GM23338 (cell line): ENCODE measurements at regions not wholly inside any gene's neighbourhood (a gene's known extent, or its start where the extent isn't known, plus 50 kb on each side); places are given as distances from the start of the nearest gene placed in this dataset.

ENCODE experiments used
- ATAC-seq: fragments of 200-7000 bp; cut with Tn5 transposase; 3 replicates; pipeline ENCODE4 v1.9.1; 2020
- DNase-seq: peaks from one replicate; pipeline ENCODE4 v3.0.0-alpha.2; 2015; ENCODE audit warnings: low spot score
- H2AFZ ChIP-seq: fragments of 200-600 bp; sonication (generic); 2 replicates; pipeline ENCODE4 v1.8.0; 2016; ENCODE audit warnings: antibody characterized with exemption, mild to moderate bottlenecking, moderate library complexity
- H3F3A ChIP-seq: fragments of 200-600 bp; sonication (generic); replicated peaks from 2 replicates; pipeline ENCODE4 v1.8.0; 2017; ENCODE audit warnings: antibody characterized with exemption, mixed run types, low read depth
- H3K27ac ChIP-seq: fragments of 200-600 bp; sonication (generic); 2 replicates; pipeline ENCODE4 v1.6.1; 2016; ENCODE audit warnings: low read depth
- H3K27me3 ChIP-seq: fragments of 200-600 bp; sonication (generic); 2 replicates; pipeline ENCODE4 v1.8.0; 2016; ENCODE audit warnings: mild to moderate bottlenecking, mixed run types, moderate library complexity; ENCODE audit not compliant: insufficient read depth
- H3K36me3 ChIP-seq: fragments of 200-600 bp; sonication (generic); 2 replicates; pipeline ENCODE4 v1.8.0; 2016; ENCODE audit warnings: mild to moderate bottlenecking; ENCODE audit not compliant: insufficient read depth
- H3K4me1 ChIP-seq: fragments of 200-600 bp; sonication (generic); 2 replicates; pipeline ENCODE4 v1.8.0; 2016; ENCODE audit warnings: mild to moderate bottlenecking, moderate library complexity; ENCODE audit not compliant: insufficient read depth
- H3K4me2 ChIP-seq: fragments of 200-600 bp; sonication (generic); 2 replicates; pipeline ENCODE4 v1.7.1; 2017; ENCODE audit warnings: mixed run types
- H3K4me3 ChIP-seq: fragments of 200-600 bp; sonication (generic); 2 replicates; pipeline ENCODE4 v1.6.1; 2016; ENCODE audit warnings: mixed run types
- H3K79me2 ChIP-seq: fragments of 200-600 bp; sonication (generic); replicated peaks from 2 replicates; pipeline ENCODE4 v1.8.0; 2017; ENCODE audit warnings: mild to moderate bottlenecking; ENCODE audit not compliant: insufficient read depth
- H3K9me2 ChIP-seq: fragments of 200-600 bp; sonication (generic); 2 replicates; pipeline ENCODE4 v1.8.0; 2017; ENCODE audit not compliant: insufficient read depth
- H4K20me1 ChIP-seq: fragments of 200-600 bp; sonication (generic); replicated peaks from 2 replicates; pipeline ENCODE4 v1.8.0; 2017; ENCODE audit warnings: mild to moderate bottlenecking; ENCODE audit not compliant: insufficient read depth
- H3K27ac Mint-ChIP-seq: 2 replicates; pipeline ENCODE4 v1.8.0; 2020; ENCODE audit warnings: inconsistent platforms, mild to moderate bottlenecking, moderate library complexity, mixed read lengths
- H3K27me3 Mint-ChIP-seq: 3 replicates; pipeline ENCODE4 v1.8.0; 2022; ENCODE audit warnings: low read depth, mild to moderate bottlenecking, moderate library complexity, mixed read lengths, inconsistent platforms; ENCODE audit not compliant: insufficient read depth, poor library complexity
- H3K36me3 Mint-ChIP-seq: 3 replicates; pipeline ENCODE4 v1.8.0; 2021; ENCODE audit warnings: low read depth, mild to moderate bottlenecking, inconsistent platforms, moderate library complexity, mixed read lengths
- H3K4me1 Mint-ChIP-seq: 3 replicates; pipeline ENCODE4 v1.8.0; 2020; ENCODE audit warnings: mild to moderate bottlenecking, inconsistent platforms, mixed read lengths
- H3K4me3 Mint-ChIP-seq: 3 replicates; pipeline ENCODE4 v1.8.0; 2021; ENCODE audit warnings: moderate library complexity, mild to moderate bottlenecking, inconsistent platforms, mixed read lengths
- H3K9me3 Mint-ChIP-seq: 3 replicates; pipeline ENCODE4 v1.8.0; 2020; ENCODE audit warnings: moderate library complexity, mild to moderate bottlenecking, inconsistent platforms, mixed read lengths
- CREB1 ChIP-seq: fragments of 250-450 bp; sonication (Bioruptor Pico); IDR thresholded peaks from 2 replicates; pipeline ENCODE4 v1.5.0; 2020; ENCODE audit warnings: low read depth, mild to moderate bottlenecking, moderate library complexity
- EZH2 ChIP-seq: fragments of 200-600 bp; sonication (generic); IDR thresholded peaks from one replicate; pipeline ENCODE4 v1.8.0; 2017; ENCODE audit warnings: antibody characterized with exemption, mild to moderate bottlenecking, low read depth; ENCODE audit not compliant: unreplicated experiment
- NANOG ChIP-seq: IDR thresholded peaks from 2 replicates; pipeline ENCODE4 v1.6.1; 2016; ENCODE audit warnings: antibody characterized with exemption, borderline replicate concordance
- STAT1 ChIP-seq: IDR thresholded peaks from one replicate; pipeline ENCODE4 v1.6.1; 2016; ENCODE audit warnings: antibody characterized with exemption; ENCODE audit not compliant: unreplicated experiment
- ZNF114 ChIP-seq: fragments of 250-450 bp; sonication (Bioruptor Pico); IDR thresholded peaks from 2 replicates; pipeline ENCODE4 v1.5.0; 2020; ENCODE audit warnings: mild to moderate bottlenecking, moderate library complexity
- TF ChIP-seq, protein P1 (sequence below): fragments of 250-450 bp; sonication (Bioruptor Pico); IDR thresholded peaks from 2 replicates; pipeline ENCODE4 v1.5.0; 2020; ENCODE audit warnings: mild to moderate bottlenecking, moderate library complexity
- TF ChIP-seq, protein P2 (sequence below), 2 experiments: fragments of 200-600 bp in 1 of 2; sonication (generic) in 1 of 2; conservative IDR thresholded peaks; 2 replicates each; pipeline versions ENCODE4 v1.5.1 to v1.6.1; 2016 to 2017; ENCODE audit warnings: antibody characterized with exemption in 2 of 2, low read depth in 2 of 2, mild to moderate bottlenecking in 2 of 2, moderate library complexity in 1 of 2

DNA sequence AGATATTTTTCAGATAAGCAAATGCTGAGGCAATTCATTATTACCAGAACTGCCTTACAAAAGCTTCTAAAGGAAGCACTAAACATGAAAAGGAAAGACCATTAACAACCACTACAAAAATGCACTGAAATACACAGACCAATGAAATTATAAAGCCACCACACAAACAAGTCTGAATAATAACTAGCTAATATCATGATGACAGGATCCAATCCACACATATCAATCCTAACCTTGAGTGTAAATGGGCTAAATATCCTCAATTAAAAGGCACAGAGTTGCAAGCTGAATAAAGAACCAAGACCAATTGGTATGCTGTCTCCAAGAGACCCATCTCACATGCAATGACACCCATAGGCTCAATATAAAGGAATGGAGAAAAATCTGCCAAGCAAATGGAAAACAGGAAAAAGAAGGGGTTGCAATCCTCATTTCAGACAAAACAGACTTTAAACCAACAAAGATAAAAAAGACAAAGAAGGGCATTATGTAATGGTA, 58.0 kb upstream of the PHIP start:
- TF ChIP-seq STAT1: no peak
- H3K27ac ChIP-seq: no peak overlapping the region
- no peak overlapping the region for H2AFZ ChIP-seq
- no peaks in the 10 kb centered on the region for H4K20me1 ChIP-seq
- Mint-ChIP-seq H3K27ac (no peak overlapping the region), H3K36me3 (peaks cover 31% of the 10 kb centered on the region), H3K27me3 (peaks cover 2% of the 10 kb centered on the region), H3K4me1 (peaks cover 2% of the 10 kb centered on the region; the same call in 1 of the 3 replicates), H3K9me3 (peaks cover 47% of the 10 kb centered on the region), H3K4me3 (no peak overlapping the region)
- H3K36me3 ChIP-seq: no peaks in the 10 kb centered on the region
- no peaks in the 10 kb centered on the region for H3K79me2 ChIP-seq
- ATAC-seq: no peak
- no peak for DNase-seq
- no peaks in the 10 kb centered on the region for H3F3A ChIP-seq
- no peak overlapping the region for H3K4me3 ChIP-seq
- no peak overlapping the region for H3K4me2 ChIP-seq
- H3K9me2 ChIP-seq: peaks cover 9% of the 10 kb centered on the region
- H3K27me3 ChIP-seq: no peaks in the 10 kb centered on the region
- no peaks in the 10 kb centered on the region for H3K4me1 ChIP-seq

DNA sequence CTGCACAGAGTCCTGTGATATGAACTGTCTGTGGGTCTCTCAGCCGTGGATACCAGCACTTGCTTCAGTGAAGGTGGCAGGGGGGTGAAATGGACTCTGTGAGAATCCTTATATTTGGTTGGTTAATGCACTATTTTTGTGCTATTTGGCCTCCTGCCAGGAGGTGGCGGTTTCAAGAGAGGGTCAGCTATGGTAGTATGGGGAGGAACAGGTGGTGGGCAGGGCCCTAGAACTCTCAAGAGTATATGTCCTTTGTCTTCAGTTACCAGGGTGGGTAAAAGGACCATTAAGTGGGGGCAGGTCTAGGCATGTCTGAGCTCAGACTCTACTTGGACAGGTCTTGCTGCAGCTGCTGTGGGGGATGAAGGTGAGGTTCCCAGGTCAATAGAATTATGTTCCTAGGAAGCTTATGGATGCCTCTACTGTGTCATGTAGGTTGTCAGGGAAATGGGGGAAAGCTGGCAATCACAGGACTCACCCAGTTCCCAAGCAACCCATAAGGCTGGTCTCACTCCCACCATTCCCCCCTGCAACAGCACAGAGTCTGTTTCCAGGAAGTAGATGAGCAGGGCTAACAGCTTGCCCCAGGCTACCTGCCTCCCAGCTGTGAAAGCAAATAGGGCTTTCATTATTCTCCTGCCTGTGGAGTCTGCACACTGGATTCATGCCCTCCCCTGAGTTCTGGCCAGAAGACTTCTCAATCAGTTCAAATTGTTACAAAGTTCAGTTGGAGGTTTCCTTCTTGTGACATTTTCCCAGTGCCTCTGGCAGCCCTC, 56.8 kb upstream of the PHIP start:
- peak overlapping the region; percentile 39; the same call in 1 of the 2 replicates for H2AFZ ChIP-seq
- Mint-ChIP-seq H3K27ac (no peak overlapping the region), H3K4me3 (no peak overlapping the region)

DNA sequence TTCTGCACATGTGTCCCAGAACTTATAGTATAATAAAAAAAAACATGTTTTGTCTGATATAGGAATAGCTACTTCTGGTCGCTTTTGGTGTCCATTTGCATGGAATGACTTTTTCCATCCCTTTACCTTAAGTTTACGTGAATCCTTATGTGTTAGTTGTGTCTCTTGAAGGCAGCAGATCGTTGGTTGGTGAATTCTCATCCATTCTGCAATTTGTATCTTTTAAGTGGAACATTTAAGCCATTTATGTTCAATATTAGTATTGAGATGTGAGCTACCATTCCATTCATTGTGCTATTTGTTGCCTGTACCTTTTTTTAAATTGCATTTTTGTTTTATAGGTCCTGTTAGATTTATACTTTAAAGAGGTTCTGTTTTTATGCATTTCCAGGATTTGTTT, 55.1 kb upstream of the PHIP start:
- Histone ChIP-seq H4K20me1 (no peaks in the 10 kb centered on the region), H3K4me2 (no peak overlapping the region), H3K27ac (no peak overlapping the region), H3K36me3 (no peaks in the 10 kb centered on the region), H3K27me3 (no peaks in the 10 kb centered on the region), H3K79me2 (no peaks in the 10 kb centered on the region), H3K9me2 (peaks cover 13% of the 10 kb centered on the region), H3K4me3 (no peak overlapping the region), H3K4me1 (peaks cover 4% of the 10 kb centered on the region; the same call in 1 of the 2 replicates), H3F3A (no peaks in the 10 kb centered on the region), H2AFZ (no peak overlapping the region)
- no peak overlapping the region for H3K4me3 Mint-ChIP-seq
- peaks cover 31% of the 10 kb centered on the region for H3K36me3 Mint-ChIP-seq
- H3K4me1 Mint-ChIP-seq: peaks cover 3% of the 10 kb centered on the region; the same call in 2 of the 3 replicates
- peaks cover 47% of the 10 kb centered on the region for H3K9me3 Mint-ChIP-seq
- no peak for ATAC-seq
- DNase-seq: no peak
- peaks cover 2% of the 10 kb centered on the region for H3K27me3 Mint-ChIP-seq
- H3K27ac Mint-ChIP-seq: no peak overlapping the region
- TF ChIP-seq CREB1 (CRISPR knock-in tag): no peak
- TF ChIP-seq NANOG: no peak
- TF ChIP-seq EZH2: no peak
- TF ChIP-seq, protein P1, sequence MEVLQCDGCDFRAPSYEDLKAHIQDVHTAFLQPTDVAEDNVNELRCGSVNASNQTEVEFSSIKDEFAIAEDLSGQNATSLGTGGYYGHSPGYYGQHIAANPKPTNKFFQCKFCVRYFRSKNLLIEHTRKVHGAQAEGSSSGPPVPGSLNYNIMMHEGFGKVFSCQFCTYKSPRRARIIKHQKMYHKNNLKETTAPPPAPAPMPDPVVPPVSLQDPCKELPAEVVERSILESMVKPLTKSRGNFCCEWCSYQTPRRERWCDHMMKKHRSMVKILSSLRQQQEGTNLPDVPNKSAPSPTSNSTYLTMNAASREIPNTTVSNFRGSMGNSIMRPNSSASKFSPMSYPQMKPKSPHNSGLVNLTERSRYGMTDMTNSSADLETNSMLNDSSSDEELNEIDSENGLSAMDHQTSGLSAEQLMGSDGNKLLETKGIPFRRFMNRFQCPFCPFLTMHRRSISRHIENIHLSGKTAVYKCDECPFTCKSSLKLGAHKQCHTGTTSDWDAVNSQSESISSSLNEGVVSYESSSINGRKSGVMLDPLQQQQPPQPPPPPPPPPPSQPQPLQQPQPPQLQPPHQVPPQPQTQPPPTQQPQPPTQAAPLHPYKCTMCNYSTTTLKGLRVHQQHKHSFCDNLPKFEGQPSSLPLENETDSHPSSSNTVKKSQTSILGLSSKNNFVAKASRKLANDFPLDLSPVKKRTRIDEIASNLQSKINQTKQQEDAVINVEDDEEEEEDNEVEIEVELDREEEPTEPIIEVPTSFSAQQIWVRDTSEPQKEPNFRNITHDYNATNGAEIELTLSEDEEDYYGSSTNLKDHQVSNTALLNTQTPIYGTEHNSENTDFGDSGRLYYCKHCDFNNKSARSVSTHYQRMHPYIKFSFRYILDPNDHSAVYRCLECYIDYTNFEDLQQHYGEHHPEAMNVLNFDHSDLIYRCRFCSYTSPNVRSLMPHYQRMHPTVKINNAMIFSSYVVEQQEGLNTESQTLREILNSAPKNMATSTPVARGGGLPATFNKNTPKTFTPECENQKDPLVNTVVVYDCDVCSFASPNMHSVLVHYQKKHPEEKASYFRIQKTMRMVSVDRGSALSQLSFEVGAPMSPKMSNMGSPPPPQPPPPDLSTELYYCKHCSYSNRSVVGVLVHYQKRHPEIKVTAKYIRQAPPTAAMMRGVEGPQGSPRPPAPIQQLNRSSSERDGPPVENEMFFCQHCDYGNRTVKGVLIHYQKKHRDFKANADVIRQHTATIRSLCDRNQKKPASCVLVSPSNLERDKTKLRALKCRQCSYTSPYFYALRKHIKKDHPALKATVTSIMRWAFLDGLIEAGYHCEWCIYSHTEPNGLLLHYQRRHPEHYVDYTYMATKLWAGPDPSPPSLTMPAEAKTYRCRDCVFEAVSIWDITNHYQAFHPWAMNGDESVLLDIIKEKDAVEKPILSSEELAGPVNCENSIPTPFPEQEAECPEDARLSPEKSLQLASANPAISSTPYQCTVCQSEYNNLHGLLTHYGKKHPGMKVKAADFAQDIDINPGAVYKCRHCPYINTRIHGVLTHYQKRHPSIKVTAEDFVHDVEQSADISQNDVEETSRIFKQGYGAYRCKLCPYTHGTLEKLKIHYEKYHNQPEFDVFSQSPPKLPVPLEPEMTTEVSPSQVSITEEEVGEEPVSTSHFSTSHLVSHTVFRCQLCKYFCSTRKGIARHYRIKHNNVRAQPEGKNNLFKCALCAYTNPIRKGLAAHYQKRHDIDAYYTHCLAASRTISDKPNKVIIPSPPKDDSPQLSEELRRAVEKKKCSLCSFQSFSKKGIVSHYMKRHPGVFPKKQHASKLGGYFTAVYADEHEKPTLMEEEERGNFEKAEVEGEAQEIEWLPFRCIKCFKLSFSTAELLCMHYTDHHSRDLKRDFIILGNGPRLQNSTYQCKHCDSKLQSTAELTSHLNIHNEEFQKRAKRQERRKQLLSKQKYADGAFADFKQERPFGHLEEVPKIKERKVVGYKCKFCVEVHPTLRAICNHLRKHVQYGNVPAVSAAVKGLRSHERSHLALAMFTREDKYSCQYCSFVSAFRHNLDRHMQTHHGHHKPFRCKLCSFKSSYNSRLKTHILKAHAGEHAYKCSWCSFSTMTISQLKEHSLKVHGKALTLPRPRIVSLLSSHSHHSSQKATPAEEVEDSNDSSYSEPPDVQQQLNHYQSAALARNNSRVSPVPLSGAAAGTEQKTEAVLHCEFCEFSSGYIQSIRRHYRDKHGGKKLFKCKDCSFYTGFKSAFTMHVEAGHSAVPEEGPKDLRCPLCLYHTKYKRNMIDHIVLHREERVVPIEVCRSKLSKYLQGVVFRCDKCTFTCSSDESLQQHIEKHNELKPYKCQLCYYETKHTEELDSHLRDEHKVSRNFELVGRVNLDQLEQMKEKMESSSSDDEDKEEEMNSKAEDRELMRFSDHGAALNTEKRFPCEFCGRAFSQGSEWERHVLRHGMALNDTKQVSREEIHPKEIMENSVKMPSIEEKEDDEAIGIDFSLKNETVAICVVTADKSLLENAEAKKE (CRISPR knock-in tag): no peak

More for the DNA sequence above, 56.8 kb upstream of the PHIP start:
- H3K4me2 ChIP-seq: no peak overlapping the region
- no peaks in the 10 kb centered on the region for H3F3A ChIP-seq
- no peak overlapping the region for H3K4me3 ChIP-seq
- H3K79me2 ChIP-seq: no peaks in the 10 kb centered on the region
- H3K36me3 ChIP-seq: no peaks in the 10 kb centered on the region
- no peaks in the 10 kb centered on the region for H3K27me3 ChIP-seq
- H3K4me1 ChIP-seq: no peaks in the 10 kb centered on the region
- peaks cover 9% of the 10 kb centered on the region for H3K9me2 ChIP-seq
- H3K27me3 Mint-ChIP-seq: peaks cover 2% of the 10 kb centered on the region
- DNase-seq: no peak
- H3K36me3 Mint-ChIP-seq: peaks cover 31% of the 10 kb centered on the region
- H4K20me1 ChIP-seq: no peaks in the 10 kb centered on the region
- no peak for ATAC-seq
- H3K4me1 Mint-ChIP-seq: peaks cover 2% of the 10 kb centered on the region; the same call in 1 of the 3 replicates
- peaks cover 47% of the 10 kb centered on the region for H3K9me3 Mint-ChIP-seq
- H3K27ac ChIP-seq: no peak overlapping the region
- TF ChIP-seq, protein P2, sequence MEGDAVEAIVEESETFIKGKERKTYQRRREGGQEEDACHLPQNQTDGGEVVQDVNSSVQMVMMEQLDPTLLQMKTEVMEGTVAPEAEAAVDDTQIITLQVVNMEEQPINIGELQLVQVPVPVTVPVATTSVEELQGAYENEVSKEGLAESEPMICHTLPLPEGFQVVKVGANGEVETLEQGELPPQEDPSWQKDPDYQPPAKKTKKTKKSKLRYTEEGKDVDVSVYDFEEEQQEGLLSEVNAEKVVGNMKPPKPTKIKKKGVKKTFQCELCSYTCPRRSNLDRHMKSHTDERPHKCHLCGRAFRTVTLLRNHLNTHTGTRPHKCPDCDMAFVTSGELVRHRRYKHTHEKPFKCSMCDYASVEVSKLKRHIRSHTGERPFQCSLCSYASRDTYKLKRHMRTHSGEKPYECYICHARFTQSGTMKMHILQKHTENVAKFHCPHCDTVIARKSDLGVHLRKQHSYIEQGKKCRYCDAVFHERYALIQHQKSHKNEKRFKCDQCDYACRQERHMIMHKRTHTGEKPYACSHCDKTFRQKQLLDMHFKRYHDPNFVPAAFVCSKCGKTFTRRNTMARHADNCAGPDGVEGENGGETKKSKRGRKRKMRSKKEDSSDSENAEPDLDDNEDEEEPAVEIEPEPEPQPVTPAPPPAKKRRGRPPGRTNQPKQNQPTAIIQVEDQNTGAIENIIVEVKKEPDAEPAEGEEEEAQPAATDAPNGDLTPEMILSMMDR (conservative IDR thresholded peaks at IDR 0.05; ENCODE audit: low read depth in 2 of 2): peak; percentile 35 to 40
- TF ChIP-seq ZNF114: no peak
